IPS DF 6.9 (cell line): ENCODE measurements at regions not wholly inside any gene's neighbourhood (a gene's known extent, or its start where the extent isn't known, plus 50 kb on each side); places are given as distances from the start of the nearest gene placed in this dataset.
"Not testable (repeated sequence)": the region's sequence is repeated elsewhere in the genome, so short reads cannot be mapped to it uniquely, and the experiment has no call there.

Experiments used
- DNase-seq: peaks from one replicate; pipeline ENCODE4 v3.0.0-alpha.2; 2013; ENCODE audit warnings: low read depth, low spot score
- H3K27ac ChIP-seq: one replicate; pipeline ENCODE4 v1.5.1; 2013; ENCODE audit warnings: low read length, control low read depth
- H3K27me3 ChIP-seq: 2 replicates; pipeline ENCODE4 v1.6.1; 2013; ENCODE audit warnings: mild to moderate bottlenecking, low read length; ENCODE audit not compliant: control insufficient read depth, insufficient read depth
- H3K36me3 ChIP-seq: 2 replicates; pipeline ENCODE4 v1.6.1; 2013; ENCODE audit warnings: low read length; ENCODE audit not compliant: control insufficient read depth, insufficient read depth
- H3K4me1 ChIP-seq: 2 replicates; pipeline ENCODE4 v1.6.1; 2013; ENCODE audit warnings: low read length; ENCODE audit not compliant: control insufficient read depth, insufficient read depth
- H3K4me3 ChIP-seq: 2 replicates; pipeline ENCODE4 v1.5.1; 2013; ENCODE audit warnings: mild to moderate bottlenecking, low read length
- H3K9me3 ChIP-seq: 2 replicates; pipeline ENCODE4 v1.6.1; 2013; ENCODE audit warnings: low read length, inconsistent platforms; ENCODE audit not compliant: control insufficient read depth, insufficient read depth
- WGBS: extraction: QIAGEN DNeasy Blood & Tissue Kit; methylation state at CpG from one replicate; pipeline ENCODE4 v1.1.7; 2013; ENCODE audit warnings: mixed read lengths, missing lambda C conversion rate; ENCODE audit not compliant: insufficient read length, insufficient coverage; 5-methylcytosine and 5-hydroxymethylcytosine counted together

DNA sequence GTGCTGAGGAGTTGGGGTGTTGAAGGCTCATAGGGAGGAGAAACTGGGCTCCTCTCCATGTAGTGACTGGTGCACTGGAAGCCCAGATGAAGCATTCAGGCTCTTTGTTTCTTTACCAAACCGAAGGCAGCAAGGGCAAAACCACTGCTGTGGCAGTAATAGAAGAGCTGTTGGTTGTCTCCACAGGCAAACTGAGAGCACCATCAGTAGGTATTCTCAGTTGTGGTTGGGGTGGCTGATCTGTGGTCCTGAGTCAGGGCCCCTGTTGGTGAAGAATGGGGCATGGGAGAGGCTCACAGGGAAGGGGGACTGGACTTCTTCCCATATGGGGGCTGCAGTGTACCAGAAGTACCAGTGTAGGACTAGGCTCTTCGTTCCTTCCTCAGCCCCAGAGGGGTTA lies 460.2 kb upstream of the IMPG1 start:
- Histone ChIP-seq H3K4me3 (no peak overlapping the region), H3K9me3 (no peaks in the 10 kb centered on the region), H3K27ac (no peak overlapping the region), H3K36me3 (no peaks in the 10 kb centered on the region), H3K27me3 (no peaks in the 10 kb centered on the region), H3K4me1 (no peaks in the 10 kb centered on the region)
- no peak for DNase-seq
- WGBS, result no CpG with 5 or more reads among the region's 2 CpGs

DNA sequence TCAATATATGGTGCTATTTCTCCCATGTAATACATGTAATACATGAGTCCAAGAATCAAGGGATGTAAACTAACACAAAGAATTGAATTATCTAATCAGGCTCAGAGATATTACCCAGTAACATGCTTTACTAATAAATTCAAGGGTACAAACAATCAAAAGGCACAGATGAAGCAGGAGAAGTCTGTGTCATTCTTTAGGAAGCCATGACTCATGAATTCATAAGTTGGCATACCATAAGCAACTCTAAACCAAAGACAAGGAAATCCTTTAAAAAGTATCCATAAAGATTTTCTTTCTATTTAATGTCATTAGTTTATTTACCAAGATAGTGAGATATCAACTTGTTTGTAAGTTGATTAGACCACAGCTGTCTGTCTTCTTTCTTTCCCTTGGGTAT lies 446.0 kb upstream of the IMPG1 start:
- Histone ChIP-seq H3K9me3 (no peaks in the 10 kb centered on the region), H3K27me3 (no peaks in the 10 kb centered on the region), H3K36me3 (no peaks in the 10 kb centered on the region), H3K27ac (no peak overlapping the region), H3K4me3 (no peak overlapping the region), H3K4me1 (no peaks in the 10 kb centered on the region)
- DNase-seq, result no peak

DNA sequence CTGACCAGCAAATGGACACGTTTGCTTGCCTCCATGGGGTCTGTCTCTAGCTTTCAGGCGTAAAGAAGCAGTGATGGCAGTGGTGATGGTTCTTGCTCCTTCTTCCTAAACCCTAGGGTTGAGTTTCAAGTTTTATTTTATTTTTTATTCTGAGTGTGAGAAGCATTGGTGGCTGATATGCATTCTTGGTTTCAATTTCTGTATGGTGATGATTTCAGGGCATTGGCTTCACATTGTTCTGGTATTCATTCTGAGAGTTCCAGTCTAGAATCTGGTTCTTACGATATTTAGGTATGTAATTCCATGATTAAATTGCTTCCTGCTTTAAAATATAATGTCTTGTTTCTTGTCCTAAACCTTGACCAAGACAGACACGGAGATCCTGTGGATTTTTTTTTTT lies 444.5 kb upstream of the IMPG1 start:
- WGBS, result no CpG with 5 or more reads among the region's 4 CpGs
- Histone ChIP-seq H3K9me3 (no peaks in the 10 kb centered on the region), H3K27me3 (no peaks in the 10 kb centered on the region), H3K4me3 (no peak overlapping the region), H3K36me3 (no peaks in the 10 kb centered on the region), H3K27ac (no peak overlapping the region), H3K4me1 (no peaks in the 10 kb centered on the region)
- no peak for DNase-seq

DNA sequence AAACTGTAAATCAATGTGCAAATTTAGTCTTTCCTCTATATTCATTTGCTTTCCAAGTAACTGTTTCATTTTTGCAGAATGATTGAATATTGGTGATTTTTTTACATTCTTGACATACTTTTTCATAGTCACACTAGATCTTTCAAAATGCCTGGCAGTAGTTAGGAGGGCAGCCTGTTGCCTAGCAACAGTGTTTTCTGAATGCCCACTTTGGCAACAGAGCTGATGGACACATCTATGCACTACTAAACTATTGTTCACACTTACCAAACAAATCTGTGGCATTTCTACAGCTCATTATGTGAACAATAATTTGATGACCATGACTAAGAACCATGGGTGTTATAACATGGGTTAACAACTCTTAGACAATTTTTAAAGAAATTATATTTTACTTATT lies 438.0 kb upstream of the IMPG1 start:
- no peak overlapping the region for H3K4me3 ChIP-seq
- no peaks in the 10 kb centered on the region for H3K4me1 ChIP-seq
- no peaks in the 10 kb centered on the region for H3K9me3 ChIP-seq
- no peaks in the 10 kb centered on the region for H3K36me3 ChIP-seq
- no peak for DNase-seq
- H3K27me3 ChIP-seq, result no peaks in the 10 kb centered on the region
- no peak overlapping the region for H3K27ac ChIP-seq

DNA sequence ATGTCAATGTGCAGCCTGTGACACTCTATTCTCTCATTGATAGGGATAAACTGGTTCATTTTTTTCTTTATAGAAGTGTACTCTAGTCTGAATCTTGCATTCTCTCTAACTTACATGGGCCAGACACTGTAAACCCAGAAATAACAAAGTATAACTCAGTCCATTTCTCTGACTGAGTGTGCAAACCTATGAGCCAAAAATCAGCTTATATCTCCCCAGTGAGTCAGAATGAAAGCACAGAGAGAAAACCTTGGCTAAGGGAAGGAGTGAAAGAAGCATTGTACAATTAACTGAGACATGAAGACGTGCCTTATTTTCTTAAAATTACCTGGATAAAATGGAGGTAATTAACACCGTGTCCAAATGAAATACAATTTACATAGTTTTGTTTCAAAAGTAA lies 436.9 kb upstream of the IMPG1 start:
- no peaks in the 10 kb centered on the region for H3K9me3 ChIP-seq
- H3K4me1 ChIP-seq, result no peaks in the 10 kb centered on the region
- H3K4me3 ChIP-seq, result no peak overlapping the region
- H3K27ac ChIP-seq, result no peak overlapping the region
- WGBS, result no CpG with 5 or more reads among the region's 2 CpGs
- DNase-seq, result no peak
- H3K27me3 ChIP-seq, result no peaks in the 10 kb centered on the region
- H3K36me3 ChIP-seq, result no peaks in the 10 kb centered on the region

DNA sequence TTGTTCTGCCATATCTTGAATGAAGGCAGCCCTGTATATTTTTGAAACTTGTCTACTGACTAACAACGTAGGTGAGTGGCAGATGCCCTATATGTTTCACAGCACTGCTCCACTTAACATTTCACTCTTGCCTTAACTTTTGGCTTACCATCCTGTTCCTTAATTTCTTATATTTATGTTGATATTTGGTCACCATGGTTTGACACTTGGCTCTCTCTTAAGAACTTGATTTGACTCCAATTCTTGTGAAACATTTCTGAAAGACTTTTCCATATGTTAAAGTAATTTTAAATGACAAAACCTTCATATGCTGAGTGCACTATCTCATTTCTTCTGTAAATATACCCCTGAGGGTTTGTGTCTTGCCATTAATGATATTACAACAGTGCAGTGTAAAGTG lies 434.3 kb upstream of the IMPG1 start:
- WGBS, result no CpG with 5 or more reads among the region's 1 CpG
- Histone ChIP-seq H3K27me3 (no peaks in the 10 kb centered on the region), H3K4me3 (no peak overlapping the region), H3K27ac (no peak overlapping the region), H3K4me1 (no peaks in the 10 kb centered on the region), H3K36me3 (no peaks in the 10 kb centered on the region), H3K9me3 (no peaks in the 10 kb centered on the region)
- no peak for DNase-seq

DNA sequence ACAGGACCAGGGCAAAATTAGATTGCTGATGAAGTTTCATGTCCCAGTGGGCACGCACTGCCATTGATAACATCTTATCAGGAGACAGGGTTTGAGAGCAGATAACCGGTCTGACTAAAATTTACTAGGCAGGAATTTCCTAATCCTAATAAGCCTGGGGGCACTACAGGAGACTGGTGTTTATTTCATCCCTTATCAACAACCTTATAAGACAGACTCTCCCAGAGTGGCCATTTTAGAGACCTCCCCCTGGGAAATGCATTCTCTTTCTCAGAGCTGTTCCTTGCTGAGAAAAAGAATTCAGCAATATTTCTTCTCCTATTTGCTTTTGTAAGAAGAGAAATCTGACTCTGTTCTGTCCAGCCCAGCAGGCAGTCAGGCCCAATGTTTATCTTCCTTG lies 423.4 kb upstream of the IMPG1 start:
- Histone ChIP-seq H3K4me1 (no peaks in the 10 kb centered on the region), H3K27me3 (no peaks in the 10 kb centered on the region), H3K27ac (no peak overlapping the region), H3K36me3 (no peaks in the 10 kb centered on the region), H3K9me3 (no peaks in the 10 kb centered on the region), H3K4me3 (no peak overlapping the region)
- DNase-seq, result no peak
- no CpG with 5 or more reads among the region's 2 CpGs for WGBS

DNA sequence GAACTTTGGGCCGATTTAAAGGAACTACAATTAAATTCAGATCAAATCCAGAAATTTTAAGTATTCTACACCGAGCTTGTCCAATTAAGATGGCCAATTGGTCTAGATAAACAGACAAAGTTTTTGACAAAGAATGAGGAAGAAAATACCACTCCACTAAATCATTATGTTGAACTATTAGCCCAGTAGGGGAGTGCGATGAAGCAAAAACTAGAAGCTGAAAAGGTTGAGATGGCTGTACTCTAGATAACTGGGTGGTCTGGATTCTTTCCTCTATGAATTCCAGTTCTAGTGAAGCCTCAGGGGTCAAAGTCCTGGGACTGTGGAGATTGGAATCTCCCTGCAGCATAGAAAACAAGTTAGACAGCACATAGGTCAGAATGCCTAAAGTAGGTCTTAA lies 418.9 kb upstream of the IMPG1 start:
- no CpG with 5 or more reads among the region's 3 CpGs for WGBS
- H3K4me1 ChIP-seq, result not testable (repeated sequence)

DNA sequence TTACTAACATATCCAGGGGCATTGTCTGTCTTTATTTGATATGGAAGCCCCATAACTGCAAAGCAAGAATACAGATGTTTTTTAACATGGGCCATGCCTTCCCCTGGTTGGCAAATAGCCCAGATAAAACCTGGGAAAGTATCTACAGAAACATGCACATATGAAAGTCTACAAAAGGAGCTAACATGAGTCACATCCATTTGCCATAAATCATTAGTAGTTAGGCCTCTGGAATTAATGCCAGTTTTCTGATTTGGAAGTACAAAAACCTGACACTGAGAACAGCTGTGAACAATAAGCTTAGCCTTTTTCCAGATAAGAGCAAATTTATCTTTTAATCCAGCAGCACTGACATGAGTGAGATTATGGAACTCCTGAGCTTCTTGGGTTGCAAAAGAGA lies 418.0 kb upstream of the IMPG1 start:
- H3K4me3 ChIP-seq, result no peak overlapping the region
- no peaks in the 10 kb centered on the region for H3K9me3 ChIP-seq
- H3K27me3 ChIP-seq, result no peaks in the 10 kb centered on the region
- DNase-seq, result no peak
- H3K4me1 ChIP-seq, result no peaks in the 10 kb centered on the region
- no peaks in the 10 kb centered on the region for H3K36me3 ChIP-seq
- no peak overlapping the region for H3K27ac ChIP-seq

More for the DNA sequence above, 418.9 kb upstream of the IMPG1 start:
- not testable (repeated sequence) for H3K27ac ChIP-seq, DNase-seq, H3K4me3 ChIP-seq, H3K36me3 ChIP-seq, H3K27me3 ChIP-seq, H3K9me3 ChIP-seq

DNA sequence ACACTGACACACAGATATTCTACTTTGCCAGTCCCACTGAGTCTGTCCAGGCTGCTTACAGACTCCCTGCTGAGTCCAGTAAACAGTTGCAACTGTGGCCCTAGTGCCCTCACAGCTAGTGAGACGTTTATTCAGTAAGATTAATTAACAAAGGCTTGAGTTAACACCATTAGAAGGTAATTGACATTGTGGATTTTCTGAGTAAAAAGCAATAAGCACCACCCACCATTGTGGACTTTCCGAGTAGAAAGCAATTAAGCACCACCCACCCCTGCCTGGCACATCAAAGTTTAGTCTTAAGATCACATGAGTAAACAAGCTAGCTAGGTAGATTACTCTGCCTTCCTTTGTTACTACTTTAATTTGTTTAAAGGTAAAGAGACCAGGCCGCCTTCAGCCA lies 408.6 kb upstream of the IMPG1 start:
- Histone ChIP-seq H3K27ac (no peak overlapping the region), H3K36me3 (no peaks in the 10 kb centered on the region), H3K4me1 (no peaks in the 10 kb centered on the region), H3K27me3 (no peaks in the 10 kb centered on the region), H3K9me3 (no peaks in the 10 kb centered on the region), H3K4me3 (no peak overlapping the region)
- no CpG with 5 or more reads among the region's 3 CpGs for WGBS
- no peak for DNase-seq

DNA sequence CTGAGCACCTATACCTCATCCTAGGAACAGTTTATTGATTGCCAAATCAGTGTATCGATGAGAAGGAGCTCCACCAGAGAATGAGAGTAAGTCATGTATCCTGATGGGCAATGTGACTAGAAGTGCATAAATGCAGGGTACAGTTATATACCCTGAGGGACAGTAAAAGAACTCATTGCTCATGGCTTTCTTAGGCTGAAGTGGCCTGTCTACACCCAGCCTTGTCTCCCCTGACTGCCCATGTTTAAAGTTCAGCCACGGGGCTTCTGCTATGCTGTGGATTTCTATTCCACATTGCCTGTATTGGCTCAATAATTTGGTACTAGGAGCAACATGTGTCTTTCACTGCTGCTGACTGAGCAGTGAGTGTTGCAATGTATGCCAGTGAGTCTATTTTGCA lies 400.4 kb upstream of the IMPG1 start:
- DNase-seq, result no peak
- H3K4me3 ChIP-seq, result no peak overlapping the region
- no peaks in the 10 kb centered on the region for H3K27me3 ChIP-seq
- WGBS, result no CpG with 5 or more reads among the region's 2 CpGs
- H3K9me3 ChIP-seq, result no peaks in the 10 kb centered on the region
- H3K4me1 ChIP-seq, result no peaks in the 10 kb centered on the region
- H3K36me3 ChIP-seq, result no peaks in the 10 kb centered on the region
- H3K27ac ChIP-seq, result no peak overlapping the region

DNA sequence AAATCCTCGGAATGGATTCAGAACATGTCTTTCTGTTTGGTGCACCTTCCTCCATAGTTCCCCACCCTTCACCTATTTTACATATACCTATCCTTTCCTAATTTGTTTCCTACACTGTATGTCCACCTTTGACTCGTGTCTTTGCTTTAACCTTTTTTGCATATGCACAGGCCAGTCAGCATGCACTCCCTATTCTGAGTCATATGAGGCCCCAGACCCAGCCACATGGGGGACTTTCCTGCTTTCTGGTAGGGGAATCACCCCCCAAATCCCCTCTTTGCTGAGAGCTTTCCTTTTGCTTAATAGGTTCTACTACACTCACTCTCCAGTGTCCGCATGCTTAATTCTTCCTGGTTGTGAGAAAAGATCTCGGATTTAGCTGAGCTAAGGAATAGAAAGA lies 393.8 kb upstream of the IMPG1 start:
- WGBS, result no CpG with 5 or more reads among the region's 4 CpGs
- H3K27me3 ChIP-seq, result no peaks in the 10 kb centered on the region
- no peak for DNase-seq
- no peak overlapping the region for H3K27ac ChIP-seq
- no peak overlapping the region for H3K4me3 ChIP-seq
- no peaks in the 10 kb centered on the region for H3K9me3 ChIP-seq
- no peaks in the 10 kb centered on the region for H3K4me1 ChIP-seq
- no peaks in the 10 kb centered on the region for H3K36me3 ChIP-seq
